NCI-H345 treated with DMSO at 0.1 percent for 48 hours (cell line): ENCODE measurements at regions not wholly inside any gene's neighbourhood (a gene's known extent, or its start where the extent isn't known, plus 50 kb on each side); places are given as distances from the start of the nearest gene placed in this dataset.

Experiments
- DNase-seq: peaks from one replicate; lab custom pipeline; 2025; ENCODE audit not compliant: unreplicated experiment; lab: John Stamatoyannopoulos, UW

- no peak for DNase-seq
Observed at GRCh38 chr15:95588056-95588455, 742.4 kb upstream of the NR2F2 start.

GRCh38 chr15:95590533-95591044 lies 739.9 kb upstream of the NR2F2 start:
- peak; percentile 5 for DNase-seq

- DNase-seq: no peak
Observed at GRCh38 chr15:95591270-95591669, 739.2 kb upstream of the NR2F2 start.

DNA sequence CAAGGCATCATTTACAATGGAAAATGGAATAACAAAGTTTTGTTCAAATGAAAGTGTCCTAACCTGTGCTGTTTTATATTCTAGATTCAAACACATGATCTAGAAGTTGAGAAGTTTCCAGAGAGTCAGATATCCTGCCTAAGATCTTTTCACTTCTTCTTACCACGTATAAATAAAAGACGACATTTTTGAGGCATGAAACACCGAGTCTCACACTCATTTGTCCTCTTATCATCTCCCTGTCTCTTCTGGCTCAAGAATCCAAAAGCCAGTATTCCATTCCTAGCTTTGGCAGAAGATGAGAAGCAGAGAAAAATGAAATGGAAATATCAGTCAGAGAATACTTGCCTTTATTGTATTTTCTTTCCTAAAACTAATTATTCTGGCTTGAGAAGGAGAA lies 738.6 kb upstream of the NR2F2 start:
- no peak for DNase-seq

DNA sequence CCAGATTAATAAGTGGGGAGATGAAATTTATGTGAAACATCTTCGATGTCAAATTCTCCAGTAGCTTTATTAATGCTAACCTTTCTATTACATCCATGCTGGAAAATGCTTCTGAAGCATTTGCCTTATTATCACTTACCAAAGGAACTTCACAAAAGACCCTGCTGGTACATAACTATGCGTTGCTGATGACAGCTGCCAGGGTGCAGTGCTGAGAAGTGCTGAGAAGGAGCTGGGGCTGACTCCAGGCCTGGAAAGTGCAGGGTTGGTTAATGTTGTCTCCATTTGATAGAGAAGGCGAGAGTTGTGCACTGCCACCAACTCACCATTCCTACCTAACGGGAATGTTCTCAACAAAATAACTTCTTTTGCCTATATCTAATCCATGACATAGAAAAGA lies 736.0 kb upstream of the NR2F2 start:
- no peak for DNase-seq

DNA sequence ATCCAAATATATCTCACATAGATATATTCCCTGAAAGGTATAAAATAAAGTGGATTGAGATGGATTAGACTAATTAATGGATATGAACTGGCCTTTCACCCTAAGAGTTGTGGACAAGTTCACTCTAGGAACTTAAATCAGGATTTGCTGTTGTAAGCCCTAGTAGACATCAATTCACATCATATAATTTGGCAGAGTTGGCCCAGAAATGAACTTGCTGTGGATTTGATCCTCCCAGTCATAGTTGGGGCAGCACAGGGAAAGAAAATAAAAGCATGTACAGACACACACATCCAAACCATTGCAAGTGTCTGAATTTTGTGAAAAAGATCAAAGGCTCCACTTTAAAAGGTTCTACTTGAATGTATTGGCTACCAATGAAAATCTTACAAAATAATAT lies 734.7 kb upstream of the NR2F2 start:
- DNase-seq: no peak

DNA sequence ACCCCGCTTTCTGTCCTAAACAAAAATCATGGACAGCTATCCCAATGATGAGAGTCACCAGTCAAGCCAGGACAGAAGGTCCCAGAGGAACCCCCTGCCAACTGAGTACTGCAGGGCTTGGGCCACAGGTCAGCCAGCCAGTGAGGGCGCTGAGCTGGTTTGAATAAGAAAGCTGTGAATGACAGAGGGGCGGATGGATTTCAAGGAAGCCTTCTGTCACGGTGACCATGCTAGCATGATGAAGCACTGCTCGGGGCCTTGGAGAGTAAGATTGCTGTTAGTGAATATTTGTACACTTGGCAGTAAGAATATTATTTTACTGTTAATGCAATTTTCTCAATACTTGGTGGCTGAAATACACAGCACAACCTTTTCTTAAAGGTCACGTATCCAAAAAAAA lies 734.0 kb upstream of the NR2F2 start:
- DNase-seq: no peak

DNA sequence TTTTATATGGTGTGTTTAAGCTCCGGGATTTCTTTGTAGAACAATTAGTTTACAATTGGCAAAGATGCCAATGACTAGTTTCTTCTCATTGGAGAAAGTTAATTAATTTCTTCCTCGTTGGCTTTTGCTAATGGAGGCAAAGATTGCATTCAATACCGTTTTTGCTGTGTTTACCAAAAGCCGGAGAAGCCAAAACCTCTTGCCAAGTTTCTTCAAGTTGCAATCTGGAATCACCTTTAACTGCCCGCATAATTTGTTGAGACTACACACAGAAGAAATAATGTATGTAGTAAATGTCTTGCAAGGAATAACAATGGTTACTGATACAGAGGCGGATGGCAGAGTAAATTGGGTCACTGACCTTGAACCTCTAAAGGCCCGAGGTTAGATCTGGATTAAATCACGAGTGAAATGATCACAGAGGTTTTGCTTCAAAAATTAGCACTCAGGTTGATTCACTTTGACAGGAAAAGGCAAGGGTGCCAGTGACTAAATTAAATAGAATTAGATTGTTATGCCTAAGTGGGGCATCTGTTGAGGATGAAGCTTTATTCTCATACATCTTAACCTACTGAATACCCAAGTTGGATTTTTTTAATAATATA lies 732.1 kb upstream of the NR2F2 start:
- no peak for DNase-seq

- DNase-seq: no peak
Observed at GRCh38 chr15:95600367-95600766, 730.1 kb upstream of the NR2F2 start.

DNA sequence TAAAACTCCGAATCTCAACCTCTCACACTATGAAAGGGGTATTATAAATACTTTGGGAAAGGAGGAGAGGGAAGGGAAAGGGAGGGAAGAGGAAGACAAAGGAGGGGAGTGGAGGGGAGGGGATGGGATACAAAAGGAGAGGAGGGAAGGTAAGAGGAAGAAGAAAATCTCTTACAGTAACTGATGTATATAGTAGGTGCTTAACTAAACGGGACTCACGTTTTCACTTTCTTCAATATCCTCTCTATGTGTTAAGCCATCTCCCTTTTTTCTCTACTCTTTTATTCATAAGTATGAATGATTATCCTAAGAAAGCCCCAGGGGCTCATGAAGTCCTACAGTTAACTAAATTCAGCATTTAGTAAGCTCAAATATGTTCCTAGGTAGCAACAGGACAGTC lies 729.6 kb upstream of the NR2F2 start:
- DNase-seq: no peak

DNA sequence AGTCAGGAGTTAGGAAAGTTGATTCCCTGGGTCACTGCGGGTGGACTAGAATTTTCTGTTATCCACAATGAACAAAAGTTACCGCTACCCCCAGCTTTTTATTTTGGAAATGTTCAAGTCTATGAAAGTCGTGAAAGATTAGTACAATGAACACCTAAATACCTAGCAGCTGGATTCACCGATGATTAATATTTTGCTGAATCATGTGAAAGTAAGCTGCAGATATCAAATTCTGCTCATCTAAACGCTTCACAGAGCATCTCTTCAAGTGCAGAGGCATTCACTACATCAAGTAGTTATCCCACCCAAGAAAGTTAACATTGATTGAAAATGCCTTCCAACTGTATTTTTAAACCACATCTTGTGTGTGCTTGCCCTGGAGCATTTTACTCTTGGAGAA lies 729.0 kb upstream of the NR2F2 start:
- no peak for DNase-seq

DNA sequence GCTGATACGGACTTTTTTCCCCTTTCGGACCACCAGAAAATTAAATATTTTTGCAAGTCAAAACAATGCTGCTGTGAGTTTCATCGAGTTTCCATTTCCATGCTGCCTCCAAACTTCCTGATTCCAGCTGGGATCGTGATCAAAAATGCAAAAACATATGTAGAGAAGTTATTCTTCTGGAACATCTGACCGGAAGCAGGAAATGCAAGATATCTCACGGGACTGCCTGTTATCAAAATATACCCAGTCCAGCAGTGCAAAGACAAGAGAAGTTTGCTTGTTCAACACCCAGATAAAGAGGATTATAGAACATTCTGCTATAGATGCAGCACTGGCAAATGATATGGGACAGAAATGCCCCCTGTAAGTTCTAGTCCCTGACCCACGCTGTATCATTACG lies 726.7 kb upstream of the NR2F2 start:
- DNase-seq: no peak

- no peak for DNase-seq
Observed at GRCh38 chr15:95604634-95605036, 725.9 kb upstream of the NR2F2 start.

DNA sequence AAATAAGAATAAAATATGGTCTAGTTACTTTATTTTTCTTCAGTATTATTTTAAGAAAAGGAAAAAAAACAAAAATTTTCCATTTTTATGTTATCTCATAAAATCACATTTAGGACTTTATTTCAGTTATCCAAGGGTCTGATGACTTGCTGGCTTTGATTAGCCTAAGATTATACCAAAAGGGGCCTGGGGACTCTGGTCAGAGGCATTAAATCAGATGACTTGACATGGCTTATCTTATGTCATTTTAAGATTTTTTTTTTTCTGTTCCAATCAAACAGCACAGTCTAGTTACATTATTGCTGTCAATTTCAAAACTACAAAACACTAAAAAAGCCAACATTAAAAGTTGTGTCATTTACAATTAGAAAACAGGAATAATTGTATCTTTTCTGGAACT lies 725.4 kb upstream of the NR2F2 start:
- no peak for DNase-seq

- DNase-seq: no peak
Observed at GRCh38 chr15:95606551-95606950, 723.9 kb upstream of the NR2F2 start.

- no peak for DNase-seq
Observed at GRCh38 chr15:95608371-95608770, 722.1 kb upstream of the NR2F2 start.

GRCh38 chr15:95609096-95609495 lies 721.4 kb upstream of the NR2F2 start:
- DNase-seq: no peak

DNA sequence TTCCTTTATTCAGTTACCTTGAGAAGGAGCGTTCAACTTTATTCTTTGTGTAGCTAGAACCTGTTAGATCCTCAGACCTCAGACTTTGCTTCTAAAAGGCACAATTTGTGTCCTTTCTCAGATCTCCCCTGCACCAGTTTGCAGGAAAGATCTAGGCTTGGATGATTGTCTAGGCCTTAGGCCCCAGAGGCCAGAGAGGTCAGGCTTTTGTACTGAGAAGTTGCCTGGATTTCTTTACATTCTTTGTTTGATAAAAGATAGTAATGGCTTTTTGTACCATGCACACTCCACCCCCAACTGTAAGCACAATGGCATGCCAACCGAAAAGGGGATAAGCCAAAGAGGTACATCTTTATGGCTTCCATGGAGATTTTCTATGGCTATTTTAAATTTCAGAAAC lies 719.6 kb upstream of the NR2F2 start:
- DNase-seq: no peak

GRCh38 chr15:95615436-95615835 lies 715.1 kb upstream of the NR2F2 start:
- no peak for DNase-seq

- no peak for DNase-seq
Observed at GRCh38 chr15:95616306-95616705, 714.2 kb upstream of the NR2F2 start.

DNA sequence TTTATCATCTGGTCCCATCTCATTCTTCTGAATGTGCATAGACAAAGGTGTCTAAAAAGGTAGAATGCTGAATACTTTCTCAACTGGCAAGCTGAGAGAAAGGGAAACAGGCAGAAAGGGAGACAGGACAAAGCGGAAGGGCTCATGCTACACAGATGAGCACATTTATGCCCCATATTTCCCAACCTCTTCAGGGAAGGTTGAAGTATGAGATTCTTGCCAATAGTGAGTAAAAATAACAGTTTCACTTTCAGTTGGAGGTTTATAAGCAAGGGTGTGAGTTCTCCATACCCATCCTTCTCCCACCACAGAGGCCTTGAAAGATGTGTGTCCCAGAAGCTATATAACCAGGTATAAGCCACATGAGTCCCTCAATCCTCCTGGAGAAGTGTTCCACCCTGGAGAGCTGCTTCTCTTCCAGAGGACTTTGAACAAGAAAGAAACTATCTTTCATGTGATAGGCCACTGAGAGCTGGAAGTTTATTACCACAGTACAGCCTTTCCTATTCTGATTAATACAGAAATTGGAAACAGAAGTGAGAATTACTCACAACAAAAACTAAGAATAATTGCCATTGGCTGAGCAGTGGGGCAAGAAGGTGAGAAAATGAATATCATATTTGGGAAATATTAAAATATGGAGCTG lies 709.4 kb upstream of the NR2F2 start:
- DNase-seq: no peak

DNA sequence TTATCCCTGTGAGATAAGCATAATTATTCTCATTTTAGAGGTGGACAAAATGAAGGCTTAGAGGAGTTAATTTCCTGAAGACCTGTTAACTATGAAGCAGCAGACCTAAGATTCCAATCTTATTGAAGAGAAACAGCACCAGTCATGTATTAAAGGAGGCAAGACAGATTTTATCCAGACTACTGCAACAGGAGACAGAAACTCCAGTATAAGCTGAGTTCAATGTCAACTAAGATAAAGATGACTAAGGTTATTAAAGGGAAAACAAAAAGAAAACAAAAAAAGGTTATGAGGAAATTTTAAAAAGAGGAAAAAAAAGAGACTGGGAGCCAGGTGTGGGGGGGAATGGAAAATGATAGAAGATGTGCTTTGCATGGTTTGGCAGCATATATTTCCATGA lies 707.7 kb upstream of the NR2F2 start:
- no peak for DNase-seq

DNA sequence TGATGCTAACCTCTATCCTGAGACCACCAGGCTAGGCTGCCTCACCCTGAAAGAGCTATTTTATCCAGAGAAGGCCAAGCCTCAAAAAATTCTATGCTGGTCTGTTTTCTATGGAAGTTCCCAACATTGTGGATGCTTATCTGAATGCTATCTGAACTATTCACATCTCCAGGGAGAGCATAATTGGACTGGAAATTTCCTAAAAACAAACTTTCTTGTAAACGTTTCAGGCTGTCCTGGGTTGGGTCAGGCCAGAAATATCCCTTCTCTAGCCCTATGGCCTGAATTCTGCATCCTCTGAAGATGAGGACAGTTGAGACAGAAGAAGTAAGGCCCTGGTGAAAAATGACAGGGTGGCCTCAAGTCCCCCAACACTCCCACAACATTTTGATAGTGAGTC lies 706.4 kb upstream of the NR2F2 start:
- DNase-seq: no peak
